ENCODE measurements at regions not wholly inside any gene's neighbourhood (a gene's known extent, or its start where the extent isn't known, plus 50 kb on each side); places are given as distances from the start of the nearest gene placed in this dataset.
"Not testable (repeated sequence)": the region's sequence is repeated elsewhere in the genome, so short reads cannot be mapped to it uniquely, and the experiment has no call there.

DNA sequence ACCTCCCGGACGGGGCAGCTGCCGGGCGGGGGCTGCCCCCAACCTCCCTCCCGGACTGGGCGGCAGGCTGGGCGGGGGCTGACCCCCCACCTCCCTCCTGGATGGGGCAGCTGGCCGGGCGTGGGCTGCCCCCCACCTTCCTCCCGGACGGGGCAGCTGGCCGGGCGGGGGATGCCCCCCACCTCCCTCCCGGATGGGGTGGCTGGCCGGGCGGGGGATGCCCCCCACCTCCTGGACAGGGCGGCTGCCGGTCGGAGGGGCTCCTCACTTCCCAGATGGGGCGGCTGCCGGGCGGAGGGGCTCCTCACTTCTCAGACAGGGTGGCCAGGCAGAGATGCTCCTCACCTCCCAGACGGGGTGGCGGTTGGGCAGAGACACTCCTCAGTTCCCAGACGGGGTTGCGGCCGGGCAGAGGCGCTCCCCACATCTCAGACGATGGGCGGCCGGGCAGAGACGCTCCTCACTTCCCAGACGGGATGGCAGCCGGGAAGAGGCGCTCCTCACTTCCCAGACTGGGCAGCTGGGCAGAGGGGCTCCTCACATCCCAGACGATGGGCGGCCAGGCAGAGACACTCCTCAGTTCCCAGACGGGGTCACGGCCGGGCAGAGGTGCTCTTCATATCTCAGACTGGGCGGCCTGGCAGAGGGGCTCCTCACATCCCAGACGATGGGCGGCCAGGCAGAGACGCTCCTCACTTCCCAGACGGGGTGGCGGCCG lies 691.1 kb downstream of the BRINP1 start:
- not testable (repeated sequence) for H3K4me3 ChIP-seq (replicated peaks; ENCODE audit: insufficient read depth, low read length); DNase-seq (ENCODE audit: low read depth in 1 of 2, low spot score in 1 of 2); H3K27me3 ChIP-seq (ENCODE audit: insufficient read depth, poor library complexity, severe bottlenecking); H3K27ac ChIP-seq (replicated peaks)

DNA sequence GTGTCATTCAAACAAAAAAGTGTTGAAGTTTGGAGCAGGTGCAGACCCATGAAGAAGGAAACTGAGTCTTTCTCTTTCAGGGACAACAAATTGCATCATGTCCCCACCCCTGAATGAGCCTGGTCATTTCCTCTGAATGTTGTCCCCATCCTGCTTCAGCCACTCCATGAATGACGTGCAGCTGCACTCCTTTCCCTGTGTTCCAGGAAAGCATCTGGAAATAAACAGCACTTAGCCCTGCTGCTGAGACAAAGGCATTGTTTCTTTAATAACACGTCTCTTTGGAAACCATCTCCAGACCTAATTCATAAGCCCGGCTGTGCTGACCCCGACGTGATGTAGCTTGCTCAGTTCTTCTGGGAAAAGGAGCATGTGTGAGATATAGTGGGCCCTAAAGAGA lies 682.3 kb downstream of the BRINP1 start:
- Histone ChIP-seq H3K4me3 (replicated peaks; ENCODE audit: insufficient read depth, low read length) (no peak overlapping the region), H3K27me3 (ENCODE audit: insufficient read depth, poor library complexity, severe bottlenecking) (no peaks in the 10 kb centered on the region), H3K27ac (replicated peaks) (no peak overlapping the region)
- no peak for DNase-seq (ENCODE audit: low read depth in 1 of 2, low spot score in 1 of 2)
- TF ChIP-seq POLR2AphosphoS5 (IDR thresholded peaks at IDR 0.05; ENCODE audit: low read depth): no peak

GRCh38 chr9:118689280-118689679 lies 680.0 kb downstream of the BRINP1 start:
- H3K27me3 ChIP-seq (ENCODE audit: insufficient read depth, poor library complexity, severe bottlenecking): no peaks in the 10 kb centered on the region
- H3K27ac ChIP-seq (replicated peaks): no peak overlapping the region
- TF ChIP-seq REST (IDR thresholded peaks at IDR 0.05; ENCODE audit: insufficient replicate concordance, low read depth) (no peak), GABPA (IDR thresholded peaks at IDR 0.05; ENCODE audit: low read depth) (no peak), POLR2AphosphoS5 (IDR thresholded peaks at IDR 0.05; ENCODE audit: low read depth) (no peak), SPI1 (IDR thresholded peaks at IDR 0.05; ENCODE audit: borderline replicate concordance, low read depth) (no peak), CTCF (IDR thresholded peaks at IDR 0.05; ENCODE audit: insufficient read depth, low read length) (no peak)
- no peak for DNase-seq (ENCODE audit: low read depth in 1 of 2, low spot score in 1 of 2)
- H3K4me3 ChIP-seq (replicated peaks; ENCODE audit: insufficient read depth, low read length): no peak overlapping the region

DNA sequence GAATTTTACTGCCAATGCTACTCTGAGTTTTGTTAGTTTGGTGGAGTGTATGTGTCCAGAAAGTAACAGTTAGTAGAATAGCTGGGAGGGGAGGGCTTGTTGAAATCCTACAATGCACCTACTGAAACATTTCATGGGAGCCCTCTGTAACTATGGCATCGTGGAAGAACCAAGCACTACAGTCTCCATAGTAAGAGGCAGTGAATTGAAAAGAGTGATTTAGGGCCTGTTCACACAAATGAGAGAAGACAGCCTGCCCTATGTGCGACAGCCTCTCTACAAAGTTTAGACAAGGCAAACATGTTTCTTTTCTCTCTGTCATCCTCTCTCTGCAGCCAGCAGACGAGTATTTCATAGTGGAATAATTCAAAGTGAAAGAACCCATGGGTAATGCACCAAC lies 676.6 kb downstream of the BRINP1 start:
- no peak overlapping the region for H3K27ac ChIP-seq (replicated peaks)
- H3K27me3 ChIP-seq (ENCODE audit: insufficient read depth, poor library complexity, severe bottlenecking): no peaks in the 10 kb centered on the region
- H3K4me3 ChIP-seq (replicated peaks; ENCODE audit: insufficient read depth, low read length): no peak overlapping the region
- TF ChIP-seq GABPA (IDR thresholded peaks at IDR 0.05; ENCODE audit: low read depth) (no peak), CTCF (IDR thresholded peaks at IDR 0.05; ENCODE audit: insufficient read depth, low read length) (no peak), SPI1 (IDR thresholded peaks at IDR 0.05; ENCODE audit: borderline replicate concordance, low read depth) (no peak), POLR2AphosphoS5 (IDR thresholded peaks at IDR 0.05; ENCODE audit: low read depth) (no peak), REST (IDR thresholded peaks at IDR 0.05; ENCODE audit: insufficient replicate concordance, low read depth) (no peak)
- DNase-seq (ENCODE audit: low read depth in 1 of 2, low spot score in 1 of 2): no peak

DNA sequence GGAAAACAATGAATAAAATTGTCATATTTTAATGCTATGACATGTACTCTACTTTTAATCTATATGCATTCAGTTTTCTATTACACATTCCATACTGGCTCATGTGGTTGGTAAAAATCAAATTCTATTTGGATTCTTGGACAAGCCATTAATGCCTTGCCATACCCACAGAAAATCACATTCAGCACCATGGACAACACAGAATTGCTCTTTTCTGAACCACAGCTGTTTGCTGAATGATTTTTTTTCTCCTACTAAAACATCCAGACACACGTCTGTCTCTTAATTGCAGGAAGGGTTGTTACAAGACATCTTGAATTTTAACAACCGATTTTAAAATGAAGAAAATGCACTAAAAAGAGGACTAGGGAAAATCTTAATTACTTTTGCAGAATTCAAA lies 675.6 kb downstream of the BRINP1 start:
- Histone ChIP-seq H3K4me3 (replicated peaks; ENCODE audit: insufficient read depth, low read length) (no peak overlapping the region), H3K27ac (replicated peaks) (no peak overlapping the region), H3K27me3 (ENCODE audit: insufficient read depth, poor library complexity, severe bottlenecking) (no peaks in the 10 kb centered on the region)
- no peak for TF ChIP-seq SPI1 (IDR thresholded peaks at IDR 0.05; ENCODE audit: borderline replicate concordance, low read depth)
- TF ChIP-seq REST (IDR thresholded peaks at IDR 0.05; ENCODE audit: insufficient replicate concordance, low read depth): peak; percentile 87
- DNase-seq (ENCODE audit: low read depth in 1 of 2, low spot score in 1 of 2): no peak

- DNase-seq (ENCODE audit: low read depth in 1 of 2, low spot score in 1 of 2): not testable (repeated sequence)
Measured at GRCh38 chr9:118695249-118695648, 674.0 kb downstream of the BRINP1 start.

More at GRCh38 chr9:118695249-118695648, 674.0 kb downstream of the BRINP1 start:
- not testable (repeated sequence) for H3K27ac ChIP-seq (replicated peaks); H3K4me3 ChIP-seq (replicated peaks; ENCODE audit: insufficient read depth, low read length); H3K27me3 ChIP-seq (ENCODE audit: insufficient read depth, poor library complexity, severe bottlenecking)

Data from HL-60 (cell line).